IMR-90 (cell line): ENCODE measurements at regions not wholly inside any gene's neighbourhood (a gene's known extent, or its start where the extent isn't known, plus 50 kb on each side); places are given as distances from the start of the nearest gene placed in this dataset.

ENCODE experiments used
- ATAC-seq: fragments of 200-7000 bp; cut with Tn5 transposase; 2 replicates; pipeline ENCODE4 v1.9.1; 2020; ENCODE audit warnings: low read depth, mild to moderate bottlenecking, moderate library complexity
- BruUV-seq: library from RNA; stranded (reverse); fragments of 400-500 nt; replicated peaks from 2 replicates; lab custom pipeline; 2021; lab: Mats Ljungman, UMichigan
- CTCF ChIA-PET: fragments of 300-600 bp; formaldehyde crosslinking; extraction: SDS; loops from one replicate; lab custom pipeline; 2021; ENCODE audit warnings: antibody characterized with exemption; lab: Yijun Ruan, JAX
- POLR2A ChIA-PET: fragments of 300-600 bp; sonication (Branson Sonifier 250); formaldehyde crosslinking; loops from one replicate; lab custom pipeline; 2022; ENCODE audit warnings: antibody characterized with exemption; ENCODE audit not compliant: unreplicated experiment; lab: Charles Lee
- DNase-seq: peaks from one replicate; pipeline ENCODE4 v3.0.0; 2013
- H2AFZ ChIP-seq: replicated peaks from 2 replicates; pipeline ENCODE3; 2013; ENCODE audit warnings: low read length, mild to moderate bottlenecking; ENCODE audit not compliant: poor library complexity
- H2AK5ac ChIP-seq: 2 replicates; pipeline ENCODE4 v1.6.1; 2013; ENCODE audit warnings: low read depth, low read length, inconsistent platforms
- H2AK9ac ChIP-seq: replicated peaks from 2 replicates; pipeline ENCODE3; 2013; ENCODE audit warnings: mild to moderate bottlenecking, low read depth, low read length, moderate library complexity; ENCODE audit not compliant: poor library complexity
- H2BK120ac ChIP-seq: 2 replicates; pipeline ENCODE4 v1.6.1; 2013; ENCODE audit warnings: low read depth, low read length, inconsistent platforms
- H2BK15ac ChIP-seq: 3 replicates; pipeline ENCODE4 v1.6.1; 2013; ENCODE audit warnings: low read depth, low read length, inconsistent platforms
- H2BK20ac ChIP-seq: 2 replicates; pipeline ENCODE4 v1.6.1; 2013; ENCODE audit warnings: low read depth, mild to moderate bottlenecking, inconsistent platforms, low read length, moderate library complexity
- H2BK5ac ChIP-seq: 2 replicates; pipeline ENCODE4 v1.6.1; 2013; ENCODE audit warnings: mild to moderate bottlenecking, low read depth, low read length, inconsistent platforms; ENCODE audit not compliant: poor library complexity, severe bottlenecking
- H3K14ac ChIP-seq: replicated peaks from 2 replicates; pipeline ENCODE4 v1.6.1; 2013; ENCODE audit warnings: low read depth, low read length, inconsistent platforms
- H3K18ac ChIP-seq: 2 replicates; pipeline ENCODE4 v1.6.1; 2013; ENCODE audit warnings: low read depth, low read length, control low read depth
- H3K23ac ChIP-seq: 2 replicates; pipeline ENCODE4 v1.6.1; 2013; ENCODE audit warnings: low read depth, low read length, inconsistent platforms
- H3K27ac ChIP-seq: 2 replicates; pipeline ENCODE4 v1.5.1; 2013; ENCODE audit warnings: mild to moderate bottlenecking, control low read depth, low read length; ENCODE audit not compliant: insufficient read depth
- H3K27me3 ChIP-seq: 2 replicates; pipeline ENCODE4 v1.6.1; 2013; ENCODE audit warnings: low read length; ENCODE audit not compliant: control insufficient read depth, insufficient read depth
- H3K36me3 ChIP-seq: 2 replicates; pipeline ENCODE4 v1.6.1; 2013; ENCODE audit warnings: low read length, mixed read lengths; ENCODE audit not compliant: control insufficient read depth, insufficient read depth
- H3K4ac ChIP-seq: 2 replicates; pipeline ENCODE4 v1.6.1; 2013; ENCODE audit warnings: low read depth, low read length, inconsistent platforms
- H3K4me1 ChIP-seq: 2 replicates; pipeline ENCODE4 v1.6.1; 2013; ENCODE audit warnings: low read length, mixed read lengths; ENCODE audit not compliant: control insufficient read depth, insufficient read depth
- H3K4me2 ChIP-seq: 2 replicates; pipeline ENCODE4 v1.6.1; 2013; ENCODE audit warnings: low read depth, mild to moderate bottlenecking, control low read depth, low read length, moderate library complexity
- H3K4me3 ChIP-seq: 2 replicates; pipeline ENCODE4 v1.5.1; 2013; ENCODE audit warnings: low read depth, mild to moderate bottlenecking, control low read depth, low read length, moderate library complexity; ENCODE audit not compliant: insufficient read depth
- H3K56ac ChIP-seq: 2 replicates; pipeline ENCODE4 v1.6.1; 2013; ENCODE audit warnings: low read length, inconsistent platforms; ENCODE audit not compliant: insufficient read depth; ENCODE audit errors: extremely low read depth
- H3K79me1 ChIP-seq, 2 experiments: 2 replicates each; pipeline ENCODE4 v1.6.1; 2013; ENCODE audit warnings: low read length in 2 of 2, inconsistent platforms in 1 of 2, low read depth in 1 of 2
- H3K9ac ChIP-seq: 2 replicates; pipeline ENCODE4 v1.6.1; 2013; ENCODE audit warnings: low read depth, low read length, control low read depth
- H3K9me1 ChIP-seq: 2 replicates; pipeline ENCODE4 v1.6.1; 2013; ENCODE audit warnings: low read length, inconsistent platforms; ENCODE audit not compliant: insufficient read depth
- H3K9me3 ChIP-seq: 2 replicates; pipeline ENCODE4 v1.6.1; 2013; ENCODE audit warnings: low read length; ENCODE audit not compliant: control insufficient read depth, insufficient read depth
- H4K20me1 ChIP-seq: 2 replicates; pipeline ENCODE4 v1.6.1; 2013; ENCODE audit warnings: low read length, inconsistent platforms; ENCODE audit not compliant: insufficient read depth
- H4K5ac ChIP-seq: 2 replicates; pipeline ENCODE4 v1.6.1; 2013; ENCODE audit warnings: mild to moderate bottlenecking, low read depth, low read length, control low read depth
- H4K8ac ChIP-seq, 2 experiments: 2 replicates each; pipeline ENCODE4 v1.6.1; 2013; ENCODE audit warnings: low read depth in 2 of 2, low read length in 2 of 2, control low read depth in 1 of 2, inconsistent platforms in 1 of 2
- H4K91ac ChIP-seq: 2 replicates; pipeline ENCODE4 v1.6.1; 2013; ENCODE audit warnings: low read depth, low read length, inconsistent platforms; ENCODE audit not compliant: insufficient read depth
- BHLHE40 ChIP-seq: fragments of 150-350 bp; IDR thresholded peaks from 2 replicates; pipeline ENCODE4 v1.6.1; 2016; ENCODE audit warnings: mild to moderate bottlenecking, low read depth, low read length
- CEBPB ChIP-seq: IDR thresholded peaks from 2 replicates; pipeline ENCODE4 v1.6.1; 2012; ENCODE audit warnings: low read depth, low read length, improper control_type of control experiment
- CTCF ChIP-seq: conservative IDR thresholded peaks from 2 replicates; pipeline ENCODE4 v1.5.1; 2012; ENCODE audit warnings: mild to moderate bottlenecking, low read depth, low read length, improper control_type of control experiment
- FOS ChIP-seq: fragments of 150-350 bp; IDR thresholded peaks from 2 replicates; pipeline ENCODE4 v1.6.1; 2016; ENCODE audit warnings: low read depth, low read length
- MAFK ChIP-seq: IDR thresholded peaks from 2 replicates; pipeline ENCODE4 v1.6.1; 2012; ENCODE audit warnings: low read depth, low read length, improper control_type of control experiment
- MXI1 ChIP-seq: IDR thresholded peaks from 2 replicates; pipeline ENCODE4 v1.6.1; 2012; ENCODE audit warnings: low read depth, mild to moderate bottlenecking, low read length, moderate library complexity, borderline replicate concordance
- POLR2A ChIP-seq: IDR thresholded peaks from 2 replicates; pipeline ENCODE4 v1.6.1; 2012; ENCODE audit warnings: mild to moderate bottlenecking, low read depth, low read length
- RFX5 ChIP-seq: IDR thresholded peaks from 2 replicates; pipeline ENCODE4 v1.8.0; 2012; ENCODE audit warnings: low read depth, mild to moderate bottlenecking, low read length, moderate library complexity
- USF2 ChIP-seq: fragments of 150-350 bp; IDR thresholded peaks from 2 replicates; pipeline ENCODE4 v1.6.1; 2017; ENCODE audit warnings: mild to moderate bottlenecking, antibody characterized with exemption, low read length, low read depth
- WGBS, 2 experiments: methylation state at CpG; one replicate each; pipeline versions ENCODE4 v1.1.5 to v1.1.7; 2013; ENCODE audit warnings: missing lambda C conversion rate in 2 of 2; ENCODE audit not compliant: insufficient read length in 1 of 2; ENCODE audit errors: extremely low coverage in 2 of 2; 5-methylcytosine and 5-hydroxymethylcytosine counted together
- dilution Hi-C: fragments of 300-500 bp; cut with HindIII; formaldehyde crosslinking; loops from one replicate; pipeline ENCODE4 v1.14.3; 2018; ENCODE audit warnings: low sequenced_read_pairs; ENCODE audit not compliant: unreplicated experiment
- in situ Hi-C: fragments of 300-500 bp; cut with MboI; formaldehyde crosslinking; loops from 3 replicates; pipeline ENCODE4 v1.14.3; 2019; ENCODE audit warnings: low sequenced_read_pairs, inconsistent platforms, mixed read lengths
- intact Hi-C: fragments of 100-400 bp; cut with micrococcal nuclease; formaldehyde crosslinking; loops from 2 replicates; pipeline ENCODE4 v1.10.0; 2022

DNA sequence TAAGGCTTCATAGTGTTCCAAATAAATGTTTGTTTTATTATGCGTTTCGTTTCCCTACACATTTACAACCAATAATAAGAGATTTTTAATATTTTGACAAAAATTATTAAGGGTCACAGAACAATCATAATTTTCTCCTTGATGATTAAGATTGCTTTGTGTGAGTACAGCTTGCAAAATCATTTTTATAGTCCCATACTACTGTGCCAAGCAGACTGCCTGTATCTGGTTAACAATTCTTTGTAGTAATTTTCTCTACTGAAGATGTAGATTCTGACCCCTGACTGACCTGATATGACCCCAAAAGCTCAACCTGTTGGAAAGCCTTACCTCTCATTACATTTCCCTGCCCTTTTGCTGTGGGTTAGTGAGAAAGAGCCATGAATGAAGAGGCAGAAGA lies 311.9 kb upstream of the PIK3R1 start:
- H3K23ac ChIP-seq, result no peak overlapping the region
- no peaks in the 10 kb centered on the region for H3K27me3 ChIP-seq
- no peak overlapping the region for H3K18ac ChIP-seq
- H3K4me1 ChIP-seq, result no peaks in the 10 kb centered on the region
- no peak overlapping the region for H4K5ac ChIP-seq
- intact Hi-C loops, result no loop called here
- no peaks in the 10 kb centered on the region for H4K20me1 ChIP-seq
- H3K27ac ChIP-seq, result no peak overlapping the region
- no CpG with 5 or more reads among the region's 2 CpGs for WGBS, 2 experiments
- BruUV-seq, result no TSS peak
- H2BK5ac ChIP-seq, result no peak overlapping the region
- H3K4ac ChIP-seq, result no peak overlapping the region
- POLR2A ChIA-PET, result no interaction called here
- H2AK5ac ChIP-seq, result no peak overlapping the region
- no peak overlapping the region for H3K9ac ChIP-seq
- no peak for DNase-seq
- H3K36me3 ChIP-seq, result no peaks in the 10 kb centered on the region
- dilution Hi-C loops, result no loop called here
- H3K4me2 ChIP-seq, result no peak overlapping the region
- no peak overlapping the region for H3K4me3 ChIP-seq
- no peak overlapping the region for H2BK20ac ChIP-seq
- H3K14ac ChIP-seq, result no peak overlapping the region
- no peak overlapping the region for H3K56ac ChIP-seq
- H2AK9ac ChIP-seq, result no peak overlapping the region
- in situ Hi-C loops, result no loop called here
- no peaks in the 10 kb centered on the region for H3K9me3 ChIP-seq
- no peak overlapping the region for H2AFZ ChIP-seq
- no peak overlapping the region for H2BK120ac ChIP-seq
- CTCF ChIA-PET, result no interaction called here
- no peaks in the 10 kb centered on the region for H3K9me1 ChIP-seq
- H3K79me1 ChIP-seq, result no peaks in the 10 kb centered on the region
- H2BK15ac ChIP-seq, result no peak overlapping the region
- ATAC-seq, result no peak
- H4K8ac ChIP-seq, result no peak overlapping the region
- TF ChIP-seq FOS (no peak), USF2 (no peak), POLR2A (no peak), CTCF (no peak), MXI1 (no peak), BHLHE40 (no peak), MAFK (no peak), CEBPB (no peak), RFX5 (no peak)
- no peak overlapping the region for H4K91ac ChIP-seq
